ENCODE measurements at regions not wholly inside any gene's neighbourhood (a gene's known extent, or its start where the extent isn't known, plus 50 kb on each side); places are given as distances from the start of the nearest gene placed in this dataset.

- DNase-seq (ENCODE audit: low read depth), result no peak
- no peak overlapping the region for H3K4me3 ChIP-seq (ENCODE audit: low read depth, low read length)
- no peak for TF ChIP-seq CTCF (IDR thresholded peaks at IDR 0.05; ENCODE audit: control insufficient read depth, extremely low read depth, insufficient read depth)
Observed at GRCh38 chr5:2370626-2371418, 380.7 kb downstream of the IRX2 start.

GRCh38 chr5:2369178-2369577, 382.3 kb downstream of the IRX2 start:
- TF ChIP-seq CTCF (IDR thresholded peaks at IDR 0.05; ENCODE audit: control insufficient read depth, extremely low read depth, insufficient read depth), result no peak
- no peak for DNase-seq (ENCODE audit: low read depth)
- no peak overlapping the region for H3K4me3 ChIP-seq (ENCODE audit: low read depth, low read length)

GRCh38 chr5:2366816-2367215, 384.7 kb downstream of the IRX2 start:
- no peak for TF ChIP-seq CTCF (IDR thresholded peaks at IDR 0.05; ENCODE audit: control insufficient read depth, extremely low read depth, insufficient read depth)
- no peak overlapping the region for H3K4me3 ChIP-seq (ENCODE audit: low read depth, low read length)
- DNase-seq (ENCODE audit: low read depth), result no peak

- DNase-seq (ENCODE audit: low read depth), result no peak
- no peak overlapping the region for H3K4me3 ChIP-seq (ENCODE audit: low read depth, low read length)
- TF ChIP-seq CTCF (IDR thresholded peaks at IDR 0.05; ENCODE audit: control insufficient read depth, extremely low read depth, insufficient read depth), result no peak
Observed at GRCh38 chr5:2357309-2357708, 394.2 kb downstream of the IRX2 start.

- no peak for DNase-seq (ENCODE audit: low read depth)
- no peak overlapping the region for H3K4me3 ChIP-seq (ENCODE audit: low read depth, low read length)
- TF ChIP-seq CTCF (IDR thresholded peaks at IDR 0.05; ENCODE audit: control insufficient read depth, extremely low read depth, insufficient read depth), result no peak
Observed at GRCh38 chr5:2355859-2356258, 395.6 kb downstream of the IRX2 start.

- TF ChIP-seq CTCF (IDR thresholded peaks at IDR 0.05; ENCODE audit: control insufficient read depth, extremely low read depth, insufficient read depth), result no peak
- no peak for DNase-seq (ENCODE audit: low read depth)
- no peak overlapping the region for H3K4me3 ChIP-seq (ENCODE audit: low read depth, low read length)
Observed at GRCh38 chr5:2353871-2354440, 397.5 kb downstream of the IRX2 start.
